ENCODE measurements at regions not wholly inside any gene's neighbourhood (a gene's known extent, or its start where the extent isn't known, plus 50 kb on each side); places are given as distances from the start of the nearest gene placed in this dataset.
A peak's percentile ranks its signal among the peaks of the same experiment; 100 is the strongest.

DNA sequence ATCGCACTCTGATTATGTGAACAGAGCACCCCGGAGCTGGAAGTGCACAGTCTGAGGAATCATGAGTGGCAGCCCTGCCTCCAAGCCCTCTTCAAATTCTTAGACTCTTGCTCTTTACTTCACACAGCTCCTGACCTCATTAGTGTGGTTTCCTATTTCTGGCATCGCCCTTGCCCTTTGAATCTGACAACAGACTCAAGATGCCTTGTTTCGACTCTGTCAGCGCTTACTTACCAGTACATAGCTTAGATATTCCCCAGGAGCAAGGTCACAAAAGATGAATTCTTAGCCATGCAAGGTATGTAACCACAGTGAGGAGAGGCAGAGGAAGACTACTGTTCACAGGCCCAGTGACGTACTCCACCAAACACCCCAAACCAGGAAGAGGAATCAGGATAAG, 167.2 kb downstream of the KDR start:
- POLR2A ChIA-PET: no interaction called here
- H3K9me3 ChIP-seq (ENCODE audit: low read length): no peaks in the 10 kb centered on the region

GRCh38 chr4:54954656-54955388, 170.6 kb downstream of the KDR start:
- H3K36me3 ChIP-seq (ENCODE audit: insufficient read depth, low read length): no peaks in the 10 kb centered on the region
- Mint-ChIP-seq H3K27ac (no peak overlapping the region), H3K4me1 (peaks cover 0 to 14% (median 11%) of the 10 kb centered on the region in 3 donors), H3K4me3 (no peak overlapping the region), H3K36me3 (peaks cover 0 to 2% (median 0%) of the 10 kb centered on the region in 3 donors), H3K9me3 (no peaks in the 10 kb centered on the region), H3K27me3 (no peaks in the 10 kb centered on the region)
- no peaks in the 10 kb centered on the region for H3K27me3 ChIP-seq (ENCODE audit: insufficient read depth, low read length, poor library complexity, severe bottlenecking)
- CTCF ChIA-PET: no interaction called here
- H3K4me3 ChIP-seq (ENCODE audit: low read length): no peak overlapping the region
- no peaks in the 10 kb centered on the region for H3K4me1 ChIP-seq (ENCODE audit: insufficient read depth, low read length)
- POLR2A ChIA-PET: no interaction called here
- no peaks in the 10 kb centered on the region for H3K9me3 ChIP-seq (ENCODE audit: low read length)
- H3K27ac ChIP-seq (ENCODE audit: low read depth, low read length): no peak overlapping the region
- DNase-seq: no peak

More for the DNA sequence above, 167.2 kb downstream of the KDR start:
- Mint-ChIP-seq H3K27me3 (no peaks in the 10 kb centered on the region), H3K4me1 (peaks cover 0 to 14% (median 13%) of the 10 kb centered on the region in 3 donors), H3K36me3 (peaks cover 0 to 2% (median 0%) of the 10 kb centered on the region in 3 donors), H3K9me3 (peaks cover 0 to 2% (median 0%) of the 10 kb centered on the region in 5 donors), H3K27ac (peak overlapping the region in 5 of 8 donors; percentile 32 to 88 (median 81)), H3K4me3 (peak overlapping the region in 5 of 7 donors; percentile 24 to 75 (median 37))
- DNase-seq: peak in 2 of 5 donors; percentile 13 to 49
- Histone ChIP-seq H3K27me3 (ENCODE audit: insufficient read depth, low read length, poor library complexity, severe bottlenecking) (no peaks in the 10 kb centered on the region), H3K4me1 (ENCODE audit: insufficient read depth, low read length) (no peaks in the 10 kb centered on the region), H3K4me3 (ENCODE audit: low read length) (no peak overlapping the region), H3K27ac (ENCODE audit: low read depth, low read length) (no peak overlapping the region), H3K36me3 (ENCODE audit: insufficient read depth, low read length) (no peaks in the 10 kb centered on the region)
- CTCF ChIA-PET: no interaction called here

DNA sequence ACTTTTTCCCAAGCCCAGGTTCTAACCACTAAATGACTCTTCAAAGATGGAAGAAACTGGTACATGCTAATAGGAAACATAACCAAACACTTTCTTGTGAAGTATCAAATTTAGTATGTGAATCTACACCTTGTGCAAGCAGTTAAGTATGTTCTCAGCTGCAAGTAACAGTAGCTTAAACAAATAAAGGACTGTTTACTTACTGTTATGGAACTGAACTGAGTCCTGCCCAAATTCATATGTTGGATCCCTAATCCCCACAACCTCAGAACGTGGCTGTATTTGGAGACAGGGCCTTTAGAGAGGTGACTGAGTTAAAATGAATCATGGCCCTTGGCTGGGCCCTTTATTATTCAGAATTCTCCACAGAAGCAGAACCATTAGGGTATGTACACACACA, 178.7 kb downstream of the KDR start:
- H3K27ac Mint-ChIP-seq: no peak overlapping the region
- ChIA-PET POLR2A (no interaction called here), CTCF (no interaction called here)
- Histone ChIP-seq H3K27ac (ENCODE audit: low read depth, low read length) (no peak overlapping the region), H3K9me3 (ENCODE audit: low read length) (no peaks in the 10 kb centered on the region), H3K27me3 (ENCODE audit: insufficient read depth, low read length, poor library complexity, severe bottlenecking) (no peaks in the 10 kb centered on the region), H3K4me1 (ENCODE audit: insufficient read depth, low read length) (peaks cover 10% of the 10 kb centered on the region), H3K4me3 (ENCODE audit: low read length) (no peak overlapping the region), H3K36me3 (ENCODE audit: insufficient read depth, low read length) (no peaks in the 10 kb centered on the region)
- no peaks in the 10 kb centered on the region for H3K9me3 Mint-ChIP-seq
- peaks cover 12 to 20% (median 19%) of the 10 kb centered on the region in 3 donors for H3K4me1 Mint-ChIP-seq
- no peak overlapping the region for H3K4me3 Mint-ChIP-seq
- H3K36me3 Mint-ChIP-seq: peaks cover 0 to 1% (median 0%) of the 10 kb centered on the region in 3 donors
- H3K27me3 Mint-ChIP-seq: no peaks in the 10 kb centered on the region
- DNase-seq: no peak

- H3K4me3 Mint-ChIP-seq: no peak overlapping the region
- ChIA-PET POLR2A (no interaction called here), CTCF (no interaction called here)
- peak in 1 of 5 donors; percentile 22 for DNase-seq
- no peaks in the 10 kb centered on the region for H3K9me3 Mint-ChIP-seq
- no peaks in the 10 kb centered on the region for H3K36me3 ChIP-seq (ENCODE audit: insufficient read depth, low read length)
- H3K4me1 Mint-ChIP-seq: peaks cover 21 to 30% (median 28%) of the 10 kb centered on the region in 3 donors
- H3K4me1 ChIP-seq (ENCODE audit: insufficient read depth, low read length): peaks cover 19% of the 10 kb centered on the region
- no peak overlapping the region for H3K27ac ChIP-seq (ENCODE audit: low read depth, low read length)
- H3K27ac Mint-ChIP-seq: peak overlapping the region in 3 of 8 donors; percentile 7 to 54 (median 54)
- no peaks in the 10 kb centered on the region for H3K27me3 Mint-ChIP-seq
- peaks cover 0 to 1% (median 0%) of the 10 kb centered on the region in 3 donors for H3K36me3 Mint-ChIP-seq
- no peaks in the 10 kb centered on the region for H3K27me3 ChIP-seq (ENCODE audit: insufficient read depth, low read length, poor library complexity, severe bottlenecking)
- no peaks in the 10 kb centered on the region for H3K9me3 ChIP-seq (ENCODE audit: low read length)
- no peak overlapping the region for H3K4me3 ChIP-seq (ENCODE audit: low read length)
Measured at GRCh38 chr4:54945838-54946237, 179.6 kb downstream of the KDR start.

DNA sequence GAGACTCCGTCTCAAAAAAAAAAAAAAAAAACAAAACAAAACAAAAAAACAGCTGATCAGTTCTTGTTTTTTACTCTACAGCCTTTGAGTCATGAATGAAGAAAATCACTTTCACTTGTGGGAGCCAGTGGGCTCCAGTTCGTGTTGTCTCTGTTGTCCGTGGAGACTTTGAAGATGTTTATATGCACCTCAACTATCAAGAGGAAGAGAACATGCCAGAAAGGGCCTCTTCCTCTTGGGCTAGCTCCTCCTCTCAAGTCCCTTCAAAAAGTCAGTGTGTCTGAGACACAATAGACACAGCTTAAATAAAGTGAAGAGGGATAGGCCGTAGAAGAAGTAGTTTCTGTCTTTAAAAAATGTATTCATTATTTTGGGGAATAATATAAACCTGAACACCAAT, 182.7 kb downstream of the KDR start:
- DNase-seq: peak in 3 of 5 donors; percentile 3 to 80 (median 69)
- Histone ChIP-seq H3K4me1 (ENCODE audit: insufficient read depth, low read length) (peaks cover 23% of the 10 kb centered on the region), H3K9me3 (ENCODE audit: low read length) (no peaks in the 10 kb centered on the region), H3K27me3 (ENCODE audit: insufficient read depth, low read length, poor library complexity, severe bottlenecking) (no peaks in the 10 kb centered on the region), H3K36me3 (ENCODE audit: insufficient read depth, low read length) (no peaks in the 10 kb centered on the region), H3K4me3 (ENCODE audit: low read length) (no peak overlapping the region), H3K27ac (ENCODE audit: low read depth, low read length) (no peak overlapping the region)
- H3K27me3 Mint-ChIP-seq: no peaks in the 10 kb centered on the region
- POLR2A ChIA-PET: no interaction called here
- peak overlapping the region; percentile 11 to 73 (median 57) for H3K4me3 Mint-ChIP-seq
- H3K27ac Mint-ChIP-seq: peak overlapping the region in 7 of 8 donors; percentile 25 to 97 (median 89)
- H3K9me3 Mint-ChIP-seq: no peaks in the 10 kb centered on the region
- CTCF ChIA-PET: no interaction called here
- peaks cover 21 to 38% (median 34%) of the 10 kb centered on the region in 3 donors for H3K4me1 Mint-ChIP-seq
- H3K36me3 Mint-ChIP-seq: peaks cover 0 to 1% (median 0%) of the 10 kb centered on the region in 3 donors

GRCh38 chr4:54941994-54942552, 183.3 kb downstream of the KDR start:
- H3K27me3 Mint-ChIP-seq: peaks cover 4% of the 10 kb centered on the region in 2 donors
- H3K9me3 ChIP-seq (ENCODE audit: low read length): no peaks in the 10 kb centered on the region
- ChIA-PET POLR2A (no interaction called here), CTCF (no interaction called here)
- no peak overlapping the region for H3K27ac ChIP-seq (ENCODE audit: low read depth, low read length)
- peaks cover 0 to 1% (median 0%) of the 10 kb centered on the region in 3 donors for H3K36me3 Mint-ChIP-seq
- peaks cover 23% of the 10 kb centered on the region for H3K4me1 ChIP-seq (ENCODE audit: insufficient read depth, low read length)
- H3K9me3 Mint-ChIP-seq: no peaks in the 10 kb centered on the region
- no peaks in the 10 kb centered on the region for H3K36me3 ChIP-seq (ENCODE audit: insufficient read depth, low read length)
- H3K27ac Mint-ChIP-seq: peak overlapping the region in 7 of 8 donors; percentile 15 to 93 (median 87)
- peaks cover 21 to 38% (median 34%) of the 10 kb centered on the region in 3 donors for H3K4me1 Mint-ChIP-seq
- peak overlapping the region; percentile 28 for H3K4me3 ChIP-seq (ENCODE audit: low read length)
- DNase-seq: peak in 3 of 5 donors; percentile 6 to 68 (median 40)
- peak overlapping the region; percentile 37 to 73 (median 57) for H3K4me3 Mint-ChIP-seq
- no peaks in the 10 kb centered on the region for H3K27me3 ChIP-seq (ENCODE audit: insufficient read depth, low read length, poor library complexity, severe bottlenecking)

- DNase-seq: peak in 1 of 5 donors; percentile 15
- peak overlapping the region; percentile 9 to 73 (median 66) for H3K4me3 Mint-ChIP-seq
- peak overlapping the region; percentile 28 for H3K4me3 ChIP-seq (ENCODE audit: low read length)
Measured at GRCh38 chr4:54940996-54941865, 184.2 kb downstream of the KDR start.

More at GRCh38 chr4:54940996-54941865, 184.2 kb downstream of the KDR start:
- no peaks in the 10 kb centered on the region for H3K36me3 ChIP-seq (ENCODE audit: insufficient read depth, low read length)
- CTCF ChIA-PET: no interaction called here
- POLR2A ChIA-PET: no interaction called here
- Mint-ChIP-seq H3K4me1 (peaks cover 21 to 38% (median 34%) of the 10 kb centered on the region in 3 donors), H3K9me3 (no peaks in the 10 kb centered on the region), H3K27ac (peak overlapping the region in 6 of 8 donors; percentile 56 to 93 (median 89)), H3K36me3 (peaks cover 0 to 1% (median 0%) of the 10 kb centered on the region in 3 donors), H3K27me3 (peaks cover 4% of the 10 kb centered on the region in 2 donors)
- H3K27ac ChIP-seq (ENCODE audit: low read depth, low read length): no peak overlapping the region
- H3K9me3 ChIP-seq (ENCODE audit: low read length): no peaks in the 10 kb centered on the region
- H3K4me1 ChIP-seq (ENCODE audit: insufficient read depth, low read length): peaks cover 23% of the 10 kb centered on the region
- no peaks in the 10 kb centered on the region for H3K27me3 ChIP-seq (ENCODE audit: insufficient read depth, low read length, poor library complexity, severe bottlenecking)
